ENCODE measurements at regions not wholly inside any gene's neighbourhood (a gene's known extent, or its start where the extent isn't known, plus 50 kb on each side); places are given as distances from the start of the nearest gene placed in this dataset.
A peak's percentile ranks its signal among the peaks of the same experiment; 100 is the strongest.

DNA sequence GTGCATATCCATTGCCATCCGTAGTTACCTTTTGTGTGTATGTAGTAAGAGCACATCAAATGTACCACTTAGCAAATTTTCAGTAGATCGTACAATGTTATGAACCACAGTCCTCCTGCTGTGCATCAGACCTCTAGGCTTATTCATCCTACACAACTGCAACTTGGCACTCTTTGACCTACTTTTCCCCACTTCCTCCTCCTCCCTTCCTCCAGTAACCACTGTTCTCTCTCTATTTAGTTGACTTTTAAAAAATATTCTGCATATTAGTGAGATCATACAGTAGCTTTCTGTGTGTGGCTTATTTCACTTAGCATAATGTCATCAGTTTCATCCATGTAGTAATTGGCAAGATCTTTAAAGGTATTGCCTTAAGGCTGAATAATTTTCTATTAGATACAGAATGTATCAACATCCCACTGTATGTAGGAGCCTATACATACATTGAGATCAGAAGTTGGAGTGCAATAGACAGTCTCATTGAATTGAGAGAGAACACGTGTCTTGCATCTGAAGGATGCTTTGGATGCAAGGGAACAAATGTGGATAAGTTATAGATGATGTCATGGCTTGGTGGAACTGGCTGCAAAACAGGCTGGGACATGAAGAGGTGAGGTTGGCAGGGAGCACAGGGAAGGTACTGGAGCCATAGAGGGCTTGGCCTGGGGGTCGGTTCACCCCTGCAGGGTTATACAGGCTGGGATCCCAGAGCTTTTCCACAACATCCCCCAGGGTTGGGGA is 83.0 kb upstream of the FAM180A start:
- no peak for DNase-seq (ENCODE audit: low read depth)

DNA sequence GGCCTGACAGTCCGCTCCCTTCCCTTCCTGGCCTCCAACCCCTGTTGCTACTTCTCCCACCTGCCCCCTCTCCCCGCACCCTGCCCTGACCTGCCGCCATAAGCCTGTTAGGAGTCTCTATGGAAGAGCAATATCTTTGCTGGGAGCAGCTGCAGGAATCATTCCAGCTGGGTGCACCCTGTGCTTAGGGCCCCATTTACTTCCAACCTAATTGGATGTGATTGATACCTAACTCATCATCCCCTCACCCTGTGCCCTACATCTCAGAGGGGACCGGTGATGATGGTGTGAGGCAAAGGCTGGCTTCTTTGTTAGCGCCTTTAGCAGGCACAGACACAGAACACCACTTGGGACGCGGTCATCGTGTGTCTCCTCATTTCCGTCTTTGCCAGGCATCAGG is 80.0 kb upstream of the FAM180A start:
- DNase-seq (ENCODE audit: low read depth), result no peak

GRCh38 chr7:135827391-135827790 is 78.8 kb upstream of the FAM180A start:
- peak; percentile 80 for DNase-seq (ENCODE audit: low read depth)

- DNase-seq (ENCODE audit: low read depth), result no peak
These were observed 76.8 kb upstream of the FAM180A start for GRCh38 chr7:135825406-135825805.

DNA sequence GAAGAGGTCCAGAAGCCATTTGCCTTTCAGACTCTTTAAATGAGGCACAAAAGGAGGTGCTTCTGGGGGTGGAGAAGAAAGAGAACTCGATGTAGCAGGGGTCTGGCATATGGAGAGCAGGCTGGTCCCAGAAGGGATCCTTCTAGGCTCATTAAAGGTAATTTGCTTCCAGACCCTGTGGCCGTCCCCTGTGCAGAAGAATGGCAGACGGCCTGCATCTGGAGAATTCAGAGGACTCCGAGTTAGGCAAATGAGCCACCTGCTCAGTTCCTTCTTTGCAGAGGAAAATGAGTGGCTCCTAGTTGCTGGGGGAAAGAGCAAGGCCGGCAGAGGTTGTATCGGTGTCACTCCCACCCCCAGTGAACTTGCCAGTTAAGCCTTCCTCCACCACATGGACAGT is 73.8 kb upstream of the FAM180A start:
- DNase-seq (ENCODE audit: low read depth), result no peak

DNA sequence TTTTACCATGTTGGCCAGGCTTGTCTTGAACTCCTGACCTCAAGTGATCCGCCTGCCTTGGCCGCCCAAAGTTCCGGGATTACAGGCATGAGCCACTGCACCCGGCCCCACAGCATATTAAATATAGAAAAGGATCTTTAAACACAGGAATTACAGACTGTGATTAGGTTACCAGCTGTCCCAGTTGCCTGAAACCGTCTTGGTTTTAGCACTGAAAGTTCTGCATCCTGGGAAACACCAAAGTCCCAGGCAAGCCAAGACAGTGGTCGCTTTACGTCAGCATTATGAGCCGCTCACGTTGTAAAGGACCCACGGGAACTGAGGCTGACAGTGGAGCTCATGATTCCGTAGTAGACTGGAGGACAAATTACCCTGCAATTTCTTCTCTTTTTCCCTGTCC is 69.0 kb upstream of the FAM180A start:
- DNase-seq (ENCODE audit: low read depth), result no peak

DNA sequence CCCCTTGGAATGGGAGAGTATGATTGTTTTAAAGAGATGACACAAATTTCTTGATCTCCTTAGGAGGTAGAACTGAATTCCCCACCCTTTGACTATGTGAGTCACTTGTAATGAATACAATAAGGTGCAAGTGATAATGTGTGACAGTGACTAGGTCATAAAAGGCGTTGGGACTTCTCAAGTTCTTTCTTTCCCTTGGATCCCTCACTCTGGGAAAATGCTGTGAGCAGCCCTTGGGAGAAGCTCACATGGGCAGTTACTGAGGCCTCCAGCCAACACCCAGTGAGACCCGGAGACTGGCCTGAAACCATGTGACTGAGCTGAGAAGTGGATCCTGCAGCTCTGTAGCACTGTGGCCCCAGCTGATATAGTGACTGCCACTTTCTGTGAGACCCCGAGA is 66.4 kb upstream of the FAM180A start:
- DNase-seq (ENCODE audit: low read depth), result no peak

GRCh38 chr7:135812148-135812547 is 63.5 kb upstream of the FAM180A start:
- no peak for DNase-seq (ENCODE audit: low read depth)

GRCh38 chr7:135811506-135811905 is 62.9 kb upstream of the FAM180A start:
- peak; percentile 43 for DNase-seq (ENCODE audit: low read depth)

DNA sequence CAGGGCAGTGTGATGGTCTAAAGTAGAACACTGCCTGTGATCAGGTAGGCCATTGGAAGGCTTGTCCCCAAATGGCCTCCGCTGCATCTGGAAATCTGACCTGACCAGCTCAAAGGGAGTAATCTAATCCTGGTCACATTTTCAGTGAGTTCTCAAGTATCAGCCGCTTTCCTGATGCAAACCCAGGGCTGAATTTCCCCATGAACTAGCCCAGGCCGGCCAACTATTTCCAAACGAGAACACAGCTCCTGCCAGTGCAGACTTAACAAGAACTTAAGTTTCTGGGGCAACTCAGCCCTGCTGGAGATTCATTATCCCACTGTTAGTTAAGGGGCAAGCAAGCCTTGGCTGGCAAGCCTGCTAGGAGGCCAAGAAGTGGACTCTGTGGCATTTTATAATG is 59.6 kb upstream of the FAM180A start:
- DNase-seq (ENCODE audit: low read depth), result no peak

- no peak for DNase-seq (ENCODE audit: low read depth)
These were observed 54.5 kb upstream of the FAM180A start for GRCh38 chr7:135803143-135803542.

- peak; percentile 61 for DNase-seq (ENCODE audit: low read depth)
These were observed 54.1 kb upstream of the FAM180A start for GRCh38 chr7:135802697-135803096.

DNA sequence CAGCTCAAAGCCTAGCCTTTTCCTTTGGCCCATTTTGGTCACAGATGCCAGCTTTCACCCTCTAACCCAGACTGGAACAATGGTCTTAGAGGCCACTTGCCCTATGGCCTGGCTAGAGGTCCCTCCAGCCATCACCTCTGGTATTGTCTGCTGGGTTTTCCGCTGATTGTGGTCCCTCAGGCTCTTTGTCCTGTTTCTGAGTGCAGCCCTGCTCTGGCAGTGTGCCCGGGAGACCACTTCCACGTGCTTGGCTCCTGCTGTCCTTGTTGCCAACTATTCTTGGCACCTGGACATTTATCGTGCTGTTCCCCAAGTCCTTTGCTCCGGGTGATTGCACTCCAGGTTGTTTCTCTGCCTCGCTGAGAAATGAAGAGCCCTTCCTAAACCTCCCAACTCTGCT is 53.3 kb upstream of the FAM180A start:
- no peak for DNase-seq (ENCODE audit: low read depth)

GRCh38 chr7:135801045-135801693 is 52.6 kb upstream of the FAM180A start:
- peak; percentile 72 for DNase-seq (ENCODE audit: low read depth)

DNA sequence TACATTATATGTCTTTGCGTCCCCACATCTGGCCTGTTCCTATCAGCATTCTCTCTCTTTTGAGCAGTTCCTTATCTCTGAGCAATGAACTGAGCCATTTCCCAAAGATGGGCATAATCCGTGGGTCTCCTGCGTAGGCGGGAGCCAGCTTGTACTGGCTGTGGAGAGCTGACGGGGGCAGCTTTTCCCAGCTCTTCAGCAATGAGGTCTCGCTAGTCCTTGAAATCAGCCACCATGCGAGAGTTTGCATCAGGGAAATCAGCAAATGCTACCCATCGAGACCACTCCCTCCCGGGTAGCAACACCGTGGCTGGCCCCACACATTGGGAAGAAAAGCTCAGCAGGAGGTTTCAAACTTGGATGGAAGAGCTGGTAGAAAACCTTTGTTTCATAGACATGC is 51.9 kb upstream of the FAM180A start:
- DNase-seq (ENCODE audit: low read depth), result no peak

GRCh38 chr7:135799881-135800280 is 51.3 kb upstream of the FAM180A start:
- DNase-seq (ENCODE audit: low read depth), result no peak

Measured in M059J (cell line).